ENCODE measurements at regions not wholly inside any gene's neighbourhood (a gene's known extent, or its start where the extent isn't known, plus 50 kb on each side); places are given as distances from the start of the nearest gene placed in this dataset.
"Not testable (repeated sequence)": the region's sequence is repeated elsewhere in the genome, so short reads cannot be mapped to it uniquely, and the experiment has no call there.

GRCh38 chr10:30731963-30732362 lies 102.4 kb upstream of the LYZL2 start:
- DNase-seq: no peak

- DNase-seq: no peak
These were observed 100.8 kb upstream of the LYZL2 start for GRCh38 chr10:30730306-30730705.

GRCh38 chr10:30728766-30729165 lies 99.2 kb upstream of the LYZL2 start:
- no peak for DNase-seq

DNA sequence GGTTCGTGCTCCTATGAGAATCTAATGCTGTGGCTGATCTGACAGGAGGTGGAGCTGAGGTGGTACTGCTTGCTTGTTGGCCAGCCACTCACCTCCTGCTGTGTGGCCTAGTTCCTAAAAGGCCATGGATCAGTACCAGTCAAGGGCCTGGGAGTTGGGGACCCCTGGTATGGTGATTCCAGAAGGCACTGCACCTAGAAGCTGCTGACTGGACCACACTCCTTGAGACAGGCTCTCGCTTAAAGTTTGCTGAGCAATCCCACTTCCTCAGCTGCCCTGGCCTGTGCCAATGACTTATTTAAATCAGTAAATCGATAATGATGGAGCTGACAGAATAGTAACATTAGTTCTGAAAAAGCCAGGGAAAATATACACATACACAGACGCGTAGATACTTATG lies 98.6 kb upstream of the LYZL2 start:
- no peak for DNase-seq

- no peak for DNase-seq
These were observed 98.0 kb upstream of the LYZL2 start for GRCh38 chr10:30727524-30727923.

DNA sequence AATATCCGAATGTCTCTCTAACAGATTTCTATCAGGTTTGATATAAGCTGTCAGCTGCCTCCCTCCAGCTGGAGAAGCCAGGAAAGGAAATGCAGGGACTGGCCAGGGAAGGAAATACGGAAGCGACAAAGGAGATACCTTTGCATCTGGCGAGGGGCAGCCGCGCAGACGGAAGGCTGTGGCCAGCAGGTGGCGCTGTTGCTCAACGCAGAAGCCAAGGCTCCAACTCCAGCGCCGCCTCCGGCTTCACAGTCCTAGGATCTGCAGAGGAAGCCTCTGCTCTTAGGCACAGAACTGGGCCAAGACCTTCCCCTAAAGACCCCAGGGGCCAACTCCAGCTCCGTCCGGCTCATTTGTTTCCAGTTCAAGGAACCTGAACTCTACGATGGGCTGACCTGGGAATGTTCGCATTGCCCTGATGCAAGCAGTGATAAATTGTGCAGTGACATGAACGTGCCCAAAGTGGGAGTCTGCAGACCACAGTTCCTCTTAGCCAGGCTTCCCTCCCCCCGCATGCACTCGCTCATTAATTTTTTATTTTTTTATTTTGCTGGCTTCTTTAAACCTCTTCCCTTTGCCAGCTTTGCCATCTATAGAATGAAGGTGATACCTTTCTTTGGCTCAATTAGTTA lies 97.3 kb upstream of the LYZL2 start:
- peak; percentile 37 to 66 (median 45) for DNase-seq

DNA sequence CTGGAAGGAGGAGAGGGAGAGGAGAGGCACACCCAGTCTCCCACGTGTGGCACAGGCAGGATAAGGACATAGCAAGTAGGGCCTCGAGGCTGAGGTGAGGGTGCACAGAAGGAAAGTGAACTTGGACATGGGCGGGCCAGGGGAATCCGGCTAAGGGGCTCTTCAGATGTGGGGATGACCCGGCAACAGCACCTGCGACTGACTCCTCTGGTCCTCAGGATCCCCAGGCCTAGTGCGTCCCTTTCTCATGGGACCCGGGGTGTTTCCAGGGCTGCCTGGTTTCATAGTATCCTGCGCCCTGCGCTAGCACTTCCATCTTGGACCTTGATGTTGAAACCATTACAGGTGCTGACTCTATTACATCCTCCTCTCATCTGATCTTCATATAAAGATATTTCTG lies 96.1 kb upstream of the LYZL2 start:
- DNase-seq: no peak

DNA sequence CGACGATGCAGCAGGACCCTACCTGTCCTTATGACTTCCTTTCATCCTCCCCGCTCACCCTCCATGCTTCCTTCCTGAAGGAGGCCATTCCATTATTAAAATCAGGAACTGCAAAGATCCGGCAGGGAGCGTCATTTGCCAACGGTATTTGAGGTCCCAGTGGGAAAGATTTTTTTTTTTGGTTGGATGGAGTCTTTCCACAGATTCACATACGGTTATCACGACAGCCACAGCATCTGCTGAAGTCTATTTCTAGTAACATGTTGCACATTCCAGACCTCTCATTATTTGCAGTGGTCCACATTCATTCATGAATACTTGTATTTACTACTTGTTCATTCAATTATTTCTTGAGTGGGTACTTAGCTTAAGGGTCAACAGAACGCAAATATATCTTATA lies 94.7 kb upstream of the LYZL2 start:
- DNase-seq: no peak

GRCh38 chr10:30722956-30723620 lies 93.5 kb upstream of the LYZL2 start:
- DNase-seq: no peak

DNA sequence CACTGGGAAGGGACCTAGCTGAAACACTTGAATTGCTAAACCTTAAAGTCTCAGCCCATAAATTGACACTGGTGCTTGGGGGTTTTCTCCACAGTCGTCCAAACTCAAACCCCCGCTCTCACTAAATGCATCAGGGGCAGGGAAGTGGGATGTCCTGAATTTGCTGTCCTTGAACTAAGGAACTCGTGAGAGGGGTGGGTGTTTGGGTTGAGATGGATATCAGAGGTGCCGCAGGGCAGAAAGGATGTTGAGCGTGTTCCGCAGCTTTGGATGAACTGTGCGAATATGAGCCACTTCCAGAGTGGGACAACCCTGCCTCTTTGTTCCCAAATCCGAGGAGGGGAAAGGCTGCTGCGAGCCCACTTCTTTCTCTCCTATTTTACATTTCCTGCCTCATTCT lies 90.3 kb upstream of the LYZL2 start:
- no peak for DNase-seq

GRCh38 chr10:30709700-30710358 lies 80.3 kb upstream of the LYZL2 start:
- DNase-seq: no peak

DNA sequence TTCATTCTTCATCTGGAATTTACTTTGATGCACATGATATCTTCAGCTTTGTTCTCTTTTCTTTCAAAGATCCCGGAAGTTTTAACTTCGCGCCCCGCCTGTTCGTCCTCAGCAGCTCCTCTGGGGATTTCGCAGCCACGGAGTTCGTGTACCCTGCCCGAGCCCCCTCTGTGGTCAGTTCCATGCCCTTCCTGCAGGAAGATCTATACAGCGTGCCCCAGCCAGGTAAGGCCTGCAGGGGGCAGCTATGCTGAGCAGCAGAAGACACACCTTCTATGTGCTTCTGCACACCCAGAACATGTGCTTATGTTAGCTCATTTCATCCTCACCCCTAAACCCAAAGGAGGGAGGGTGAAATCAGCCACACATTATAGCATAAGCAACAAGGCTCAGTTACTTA lies 79.7 kb upstream of the LYZL2 start:
- no peak for DNase-seq

- DNase-seq: no peak
These were observed 78.7 kb upstream of the LYZL2 start for GRCh38 chr10:30708234-30708633.

GRCh38 chr10:30706189-30706588 lies 76.6 kb upstream of the LYZL2 start:
- DNase-seq: not testable (repeated sequence)

DNA sequence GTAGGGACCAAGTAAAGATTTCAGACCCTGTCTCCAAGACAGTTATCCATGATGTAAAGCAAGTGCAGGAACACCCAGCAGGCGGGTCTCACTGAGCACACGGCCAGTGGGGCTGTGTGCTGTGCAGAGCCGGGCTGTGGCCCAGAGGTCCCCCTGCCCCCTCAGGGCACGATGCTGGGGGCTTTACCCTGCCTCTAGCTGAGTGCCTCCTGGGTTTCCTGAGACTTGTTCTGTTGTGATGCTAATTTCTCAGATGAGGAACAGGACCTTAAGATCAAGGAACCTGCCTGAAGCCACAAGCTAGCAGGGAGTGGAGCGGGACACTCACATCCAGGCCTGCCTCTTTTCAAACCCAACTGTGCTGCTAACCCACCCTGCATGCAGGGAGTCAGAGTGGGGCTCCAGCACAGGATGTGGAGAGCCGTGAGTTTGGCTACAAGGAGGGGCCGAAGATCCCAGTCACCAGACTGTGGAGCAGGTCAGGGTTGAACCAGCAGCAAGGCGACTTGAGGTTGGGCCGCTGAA lies 76.1 kb upstream of the LYZL2 start:
- peak in 1 of 3 experiments; percentile 17 for DNase-seq

GRCh38 chr10:30705101-30705624 lies 75.6 kb upstream of the LYZL2 start:
- DNase-seq: peak in 2 of 3 experiments; percentile 62 to 70

GRCh38 chr10:30704601-30705100 lies 75.1 kb upstream of the LYZL2 start:
- peak; percentile 54 to 70 (median 62) for DNase-seq

DNA sequence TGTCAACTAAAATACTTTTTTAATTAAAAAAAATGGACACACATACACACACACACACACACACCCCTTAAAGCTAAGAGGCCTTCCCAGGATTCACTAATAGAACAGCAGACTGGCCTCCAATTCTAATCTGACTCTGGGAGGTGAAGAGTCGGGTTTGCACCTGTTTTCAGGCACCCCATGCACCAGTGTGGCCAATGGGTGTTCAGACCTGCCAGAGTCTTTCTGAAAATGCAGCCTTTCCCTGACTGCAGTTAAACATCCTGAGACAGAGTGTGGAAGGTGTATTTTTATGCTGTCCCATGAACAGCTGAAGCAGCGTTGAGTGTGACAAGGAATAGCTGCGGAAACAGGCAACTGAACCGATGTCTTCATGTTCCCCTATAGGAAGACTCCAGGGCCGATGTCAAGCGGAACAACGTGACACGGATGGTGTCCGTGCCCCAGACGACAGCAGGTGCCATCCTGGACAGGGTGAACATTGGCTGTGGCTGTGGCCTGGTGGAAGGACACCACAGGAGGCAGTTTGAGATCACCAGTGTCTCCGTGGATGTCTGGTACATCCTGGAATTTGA lies 74.6 kb upstream of the LYZL2 start:
- DNase-seq: no peak

GRCh38 chr10:30703446-30703845 lies 73.9 kb upstream of the LYZL2 start:
- not testable (repeated sequence) for DNase-seq

GRCh38 chr10:30702860-30703259 lies 73.3 kb upstream of the LYZL2 start:
- DNase-seq: no peak

GRCh38 chr10:30701451-30702173 lies 72.1 kb upstream of the LYZL2 start:
- peak in 2 of 3 experiments; percentile 0 to 32 for DNase-seq

GRCh38 chr10:30697806-30698205 lies 68.3 kb upstream of the LYZL2 start:
- DNase-seq: no peak

Data from NCI-H1417 (cell line).